Keratinocyte (primary cell): ENCODE measurements at regions not wholly inside any gene's neighbourhood (a gene's known extent, or its start where the extent isn't known, plus 50 kb on each side); places are given as distances from the start of the nearest gene placed in this dataset.

Experiments used
- DNase-seq: peaks from one replicate; pipeline ENCODE4 v3.0.0-alpha.2; 2011; ENCODE audit warnings: low read depth, missing footprints, low spot score
- FAIRE-seq: peaks from 2 replicates; lab custom pipeline; 2011; peaks lifted over from hg19 to GRCh38; lab: Jason Lieb, UNC
- H2AFZ ChIP-seq: 2 replicates; pipeline ENCODE4 v1.6.0; 2012; ENCODE audit warnings: low read length, control low read depth, inconsistent platforms; ENCODE audit not compliant: control insufficient read depth
- H3K27ac ChIP-seq: 2 replicates; pipeline ENCODE4 v1.5.1; 2011; ENCODE audit warnings: low read length; ENCODE audit not compliant: control insufficient read depth, insufficient read depth
- H3K27me3 ChIP-seq: 3 replicates; pipeline ENCODE4 v1.6.0; 2011; ENCODE audit warnings: low read length; ENCODE audit not compliant: control insufficient read depth, insufficient read depth; ENCODE audit errors: extremely low read depth
- H3K36me3 ChIP-seq, 2 experiments: 2 replicates in 1 of 2; 3 replicates in 1 of 2; pipeline ENCODE4 v1.5.1; 2011; ENCODE audit warnings: low read length in 2 of 2, mild to moderate bottlenecking in 1 of 2; ENCODE audit not compliant: control insufficient read depth in 2 of 2, insufficient read depth in 2 of 2; ENCODE audit errors: extremely low read depth in 1 of 2
- H3K4me1 ChIP-seq: 3 replicates; pipeline ENCODE4 v1.5.1; 2011; ENCODE audit warnings: low read length; ENCODE audit not compliant: control insufficient read depth, insufficient read depth; ENCODE audit errors: extremely low read depth
- H3K4me2 ChIP-seq: 3 replicates; pipeline ENCODE4 v1.6.0; 2011; ENCODE audit warnings: low read depth, low read length; ENCODE audit not compliant: control insufficient read depth, insufficient read depth; ENCODE audit errors: extremely low read depth
- H3K4me3 ChIP-seq, 3 experiments: fragments of 200-600 bp in 1 of 3; sonication (generic) in 1 of 3; 2 replicates in 2 of 3; 3 replicates in 1 of 3; pipeline ENCODE4 v1.5.1; 2011 to 2016; ENCODE audit warnings: low read length in 3 of 3, mild to moderate bottlenecking in 3 of 3, control low read depth in 2 of 3, inconsistent platforms in 1 of 3, low read depth in 1 of 3, mixed read lengths in 1 of 3, mixed run types in 1 of 3, moderate library complexity in 1 of 3; ENCODE audit not compliant: control insufficient read depth in 2 of 3, insufficient read depth in 2 of 3; ENCODE audit errors: extremely low read depth in 1 of 3
- H3K79me2 ChIP-seq: 2 replicates; pipeline ENCODE4 v1.6.0; 2012; ENCODE audit warnings: low read length; ENCODE audit not compliant: control insufficient read depth, insufficient read depth
- H3K9ac ChIP-seq: 3 replicates; pipeline ENCODE4 v1.6.0; 2011; ENCODE audit warnings: low read length; ENCODE audit not compliant: control insufficient read depth, insufficient read depth; ENCODE audit errors: extremely low read depth
- H3K9me1 ChIP-seq: 3 replicates; pipeline ENCODE4 v1.6.0; 2011; ENCODE audit warnings: low read length; ENCODE audit not compliant: control insufficient read depth, insufficient read depth; ENCODE audit errors: extremely low read depth
- H3K9me3 ChIP-seq: 2 replicates; pipeline ENCODE4 v1.5.1; 2012; ENCODE audit warnings: low read depth, low read length; ENCODE audit not compliant: control insufficient read depth
- H4K20me1 ChIP-seq: 3 replicates; pipeline ENCODE4 v1.6.0; 2011; ENCODE audit warnings: low read length; ENCODE audit not compliant: control insufficient read depth, insufficient read depth; ENCODE audit errors: extremely low read depth
- EZH2 ChIP-seq: IDR thresholded peaks from one replicate; pipeline ENCODE4 v1.6.1; 2012; ENCODE audit warnings: inconsistent platforms, mild to moderate bottlenecking, low read length, moderate library complexity
- dilution Hi-C: fragments of 300-500 bp; cut with MboI; formaldehyde crosslinking; loops from one replicate; pipeline ENCODE4 v1.7.0; 2020; ENCODE audit warnings: low sequenced_read_pairs; ENCODE audit not compliant: extremely low pct_ligation_motif_present
- TF ChIP-seq, protein P1 (sequence below), 3 experiments: IDR thresholded peaks in 1 of 3; conservative IDR thresholded peaks in 1 of 3; optimal IDR thresholded peaks in 1 of 3; 2 replicates in 2 of 3; 3 replicates in 1 of 3; pipeline versions ENCODE3 to v1.5.1; 2011; ENCODE audit warnings: low read length in 3 of 3, mild to moderate bottlenecking in 3 of 3, moderate library complexity in 2 of 3, control low read depth in 1 of 3, inconsistent platforms in 1 of 3; ENCODE audit not compliant: insufficient read depth in 2 of 3; ENCODE audit errors: extremely low read depth in 1 of 3

DNA sequence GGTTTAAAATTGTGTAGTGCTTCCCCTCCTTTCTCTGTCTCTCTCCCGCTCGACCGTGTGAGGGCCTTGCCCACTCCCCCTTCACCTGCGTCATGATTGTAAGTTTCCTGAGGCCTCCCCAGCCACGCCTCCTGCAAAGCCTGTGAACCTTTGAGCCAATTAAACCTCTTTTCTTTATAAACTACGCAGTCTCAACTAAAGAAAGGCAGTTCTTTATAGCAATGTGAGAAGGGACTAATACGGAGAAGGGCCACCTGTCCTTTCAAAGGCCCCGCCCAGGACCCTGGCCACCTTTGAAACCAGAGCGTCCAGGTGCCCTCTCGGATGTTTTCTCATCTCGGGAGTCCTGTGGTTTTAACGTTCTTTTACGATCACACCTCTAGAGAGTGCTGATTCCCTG is 741.5 kb downstream of the BRD1 start:
- no peak overlapping the region for H3K4me2 ChIP-seq
- dilution Hi-C loops: no loop called here
- H3K4me1 ChIP-seq: no peaks in the 10 kb centered on the region
- no peak overlapping the region for H3K27ac ChIP-seq
- H3K27me3 ChIP-seq: no peaks in the 10 kb centered on the region
- peaks cover 11% of the 10 kb centered on the region for H3K9me3 ChIP-seq
- no peak overlapping the region for H2AFZ ChIP-seq
- no peak for FAIRE-seq
- H3K36me3 ChIP-seq: no peaks in the 10 kb centered on the region
- no peak for TF ChIP-seq EZH2
- DNase-seq: no peak
- no peak overlapping the region for H3K9ac ChIP-seq
- H4K20me1 ChIP-seq: no peaks in the 10 kb centered on the region
- no peaks in the 10 kb centered on the region for H3K79me2 ChIP-seq
- no peak overlapping the region for H3K4me3 ChIP-seq
- no peaks in the 10 kb centered on the region for H3K9me1 ChIP-seq

DNA sequence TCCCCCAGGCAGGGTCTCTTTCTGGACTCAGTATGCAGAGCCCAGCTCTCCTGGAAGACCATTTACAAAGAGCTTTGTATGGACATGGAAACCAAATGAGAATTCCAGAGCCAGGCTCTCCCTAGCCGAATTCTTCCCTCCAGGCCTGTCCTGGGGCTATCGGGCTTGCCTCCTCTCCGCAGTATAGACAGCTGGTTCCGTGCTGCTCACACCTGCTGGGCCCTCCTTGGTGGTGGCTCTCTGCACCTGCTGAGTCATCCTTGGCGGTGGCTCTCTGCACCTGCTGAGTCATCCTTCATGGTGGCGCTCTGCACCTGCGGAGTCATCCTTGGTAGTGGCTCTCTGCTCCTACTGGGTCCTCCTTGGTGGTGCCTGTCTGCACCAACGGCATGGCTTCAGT is 743.5 kb downstream of the BRD1 start:
- dilution Hi-C loops: no loop called here
- no peak overlapping the region for H2AFZ ChIP-seq
- no peak overlapping the region for H3K9ac ChIP-seq
- no peaks in the 10 kb centered on the region for H3K27me3 ChIP-seq
- H3K79me2 ChIP-seq: no peaks in the 10 kb centered on the region
- no peak overlapping the region for H3K4me2 ChIP-seq
- no peaks in the 10 kb centered on the region for H4K20me1 ChIP-seq
- DNase-seq: no peak
- H3K27ac ChIP-seq: no peak overlapping the region
- no peaks in the 10 kb centered on the region for H3K36me3 ChIP-seq
- H3K9me3 ChIP-seq: peaks cover 11% of the 10 kb centered on the region
- no peaks in the 10 kb centered on the region for H3K4me1 ChIP-seq
- no peak overlapping the region for H3K4me3 ChIP-seq
- FAIRE-seq: no peak
- H3K9me1 ChIP-seq: no peaks in the 10 kb centered on the region
- TF ChIP-seq, protein P1, sequence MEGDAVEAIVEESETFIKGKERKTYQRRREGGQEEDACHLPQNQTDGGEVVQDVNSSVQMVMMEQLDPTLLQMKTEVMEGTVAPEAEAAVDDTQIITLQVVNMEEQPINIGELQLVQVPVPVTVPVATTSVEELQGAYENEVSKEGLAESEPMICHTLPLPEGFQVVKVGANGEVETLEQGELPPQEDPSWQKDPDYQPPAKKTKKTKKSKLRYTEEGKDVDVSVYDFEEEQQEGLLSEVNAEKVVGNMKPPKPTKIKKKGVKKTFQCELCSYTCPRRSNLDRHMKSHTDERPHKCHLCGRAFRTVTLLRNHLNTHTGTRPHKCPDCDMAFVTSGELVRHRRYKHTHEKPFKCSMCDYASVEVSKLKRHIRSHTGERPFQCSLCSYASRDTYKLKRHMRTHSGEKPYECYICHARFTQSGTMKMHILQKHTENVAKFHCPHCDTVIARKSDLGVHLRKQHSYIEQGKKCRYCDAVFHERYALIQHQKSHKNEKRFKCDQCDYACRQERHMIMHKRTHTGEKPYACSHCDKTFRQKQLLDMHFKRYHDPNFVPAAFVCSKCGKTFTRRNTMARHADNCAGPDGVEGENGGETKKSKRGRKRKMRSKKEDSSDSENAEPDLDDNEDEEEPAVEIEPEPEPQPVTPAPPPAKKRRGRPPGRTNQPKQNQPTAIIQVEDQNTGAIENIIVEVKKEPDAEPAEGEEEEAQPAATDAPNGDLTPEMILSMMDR (optimal IDR thresholded peaks at IDR 0.05 in 1 of 3, IDR thresholded peaks at IDR 0.05 in 1 of 3, conservative IDR thresholded peaks at IDR 0.05 in 1 of 3; ENCODE audit: extremely low read depth in 1 of 3, insufficient read depth in 2 of 3, low read length in 3 of 3): no peak
- TF ChIP-seq EZH2: no peak

DNA sequence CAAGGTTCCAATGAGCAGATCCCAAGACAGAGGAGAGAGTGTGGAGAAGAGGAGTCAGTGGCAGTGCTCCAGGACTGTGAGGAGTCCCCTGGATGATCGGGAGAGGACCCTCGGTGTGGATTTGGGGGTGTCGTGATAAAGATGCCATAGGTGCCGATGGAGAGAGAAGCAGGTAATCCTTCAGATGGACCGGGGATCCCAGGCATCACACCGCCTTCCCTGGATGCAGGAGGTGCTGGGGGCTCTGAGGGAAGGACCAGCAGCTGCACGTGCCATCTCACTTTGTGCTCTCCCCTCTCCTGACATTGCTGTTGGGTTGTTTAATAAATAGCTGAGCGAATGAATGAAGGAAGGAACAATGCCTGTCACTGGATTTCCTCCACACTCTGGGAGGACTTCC is 744.1 kb downstream of the BRD1 start:
- H3K79me2 ChIP-seq: no peaks in the 10 kb centered on the region
- TF ChIP-seq, protein P1 (optimal IDR thresholded peaks at IDR 0.05 in 1 of 3, IDR thresholded peaks at IDR 0.05 in 1 of 3, conservative IDR thresholded peaks at IDR 0.05 in 1 of 3; ENCODE audit: extremely low read depth in 1 of 3, insufficient read depth in 2 of 3, low read length in 3 of 3): no peak
- TF ChIP-seq EZH2: no peak
- H3K4me2 ChIP-seq: no peak overlapping the region
- H3K9me3 ChIP-seq: peaks cover 11% of the 10 kb centered on the region
- FAIRE-seq: no peak
- DNase-seq: no peak
- no peaks in the 10 kb centered on the region for H3K9me1 ChIP-seq
- H3K4me3 ChIP-seq: no peak overlapping the region
- no peak overlapping the region for H2AFZ ChIP-seq
- dilution Hi-C loops: no loop called here
- no peaks in the 10 kb centered on the region for H3K36me3 ChIP-seq
- no peaks in the 10 kb centered on the region for H3K4me1 ChIP-seq
- no peak overlapping the region for H3K27ac ChIP-seq
- no peak overlapping the region for H3K9ac ChIP-seq
- H4K20me1 ChIP-seq: no peaks in the 10 kb centered on the region
- H3K27me3 ChIP-seq: no peaks in the 10 kb centered on the region
